CD4-positive, alpha-beta T cell treated with Interleukin-10 for 1 hour (primary cell): ENCODE measurements at regions not wholly inside any gene's neighbourhood (a gene's known extent, or its start where the extent isn't known, plus 50 kb on each side); places are given as distances from the start of the nearest gene placed in this dataset.

Experiments
- DNase-seq: peaks from one replicate; pipeline ENCODE4 v3.0.0-alpha.2; 2020

DNA sequence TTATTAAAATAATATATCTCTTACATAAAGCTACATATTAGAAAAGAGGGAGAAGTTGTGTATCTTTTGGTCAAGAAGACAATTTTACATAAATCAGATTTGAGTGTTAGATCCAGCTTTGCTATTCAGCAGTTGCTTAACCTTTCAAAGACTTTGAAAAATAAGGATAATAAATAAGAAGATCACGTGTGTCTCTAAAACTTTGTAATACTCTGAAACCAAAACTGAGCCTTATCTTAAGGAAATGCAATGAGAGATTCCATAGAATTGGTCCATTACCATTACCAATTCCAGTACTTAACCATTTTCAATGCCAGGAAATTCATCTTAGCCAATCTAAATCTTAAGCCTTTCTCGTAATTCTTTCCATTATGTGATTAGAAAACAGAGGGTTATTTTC, 89.2 kb upstream of the COL5A2 start:
- no peak for DNase-seq

DNA sequence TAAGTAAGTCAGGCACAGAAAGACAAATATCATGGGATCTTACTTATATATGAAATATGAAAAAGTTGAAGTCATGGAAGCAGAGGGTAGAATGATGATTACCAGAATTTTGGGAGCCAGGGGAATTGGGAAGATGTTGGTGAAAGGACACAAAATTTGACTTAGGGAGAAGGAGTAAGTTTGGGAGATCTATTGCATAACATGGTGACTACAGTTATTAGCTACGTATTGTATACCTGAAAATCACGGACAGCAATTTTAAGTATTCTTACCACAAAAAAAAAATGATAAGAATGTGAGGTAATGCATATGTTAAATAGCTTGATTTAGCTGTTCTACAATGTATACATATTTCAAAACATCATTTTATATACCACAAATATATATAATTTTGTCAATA, 94.2 kb upstream of the COL5A2 start:
- DNase-seq, result no peak

DNA sequence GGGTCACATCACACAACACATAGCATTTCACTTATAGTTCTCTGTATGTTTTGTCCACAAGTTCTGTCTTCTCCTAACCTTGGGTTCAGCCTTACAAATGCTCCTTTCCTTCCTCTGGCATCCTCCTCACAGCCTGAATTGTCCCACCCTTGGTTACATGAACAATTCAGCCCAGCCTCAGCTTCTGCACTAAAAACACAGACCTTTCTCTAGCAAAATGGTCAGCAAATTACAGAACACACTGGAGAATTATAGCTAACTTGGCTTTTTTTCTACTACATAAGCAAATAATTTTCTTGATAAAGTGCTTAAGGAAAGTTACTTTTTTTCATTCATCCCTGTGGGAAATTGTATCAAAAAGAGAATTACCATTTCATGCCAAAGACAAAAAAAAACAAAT, 94.8 kb upstream of the COL5A2 start:
- no peak for DNase-seq

DNA sequence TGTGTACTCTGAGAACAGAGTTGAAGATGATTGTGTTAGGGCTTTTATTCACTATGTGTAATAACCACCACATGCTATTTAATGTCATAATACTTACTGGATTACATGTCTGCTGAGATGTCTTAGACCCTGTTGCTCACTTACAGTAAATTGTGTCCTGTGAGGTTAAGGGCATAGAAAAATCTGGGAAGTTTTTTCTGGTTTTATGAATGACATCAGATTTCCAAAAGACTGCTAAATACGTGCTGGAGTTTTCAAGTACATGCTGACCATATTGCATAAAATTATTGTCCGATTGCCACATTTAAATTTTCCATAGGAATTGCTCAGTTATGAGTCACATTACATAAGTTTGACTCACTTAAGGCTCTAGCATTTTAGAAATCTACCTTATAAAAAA, 96.7 kb upstream of the COL5A2 start:
- no peak for DNase-seq

DNA sequence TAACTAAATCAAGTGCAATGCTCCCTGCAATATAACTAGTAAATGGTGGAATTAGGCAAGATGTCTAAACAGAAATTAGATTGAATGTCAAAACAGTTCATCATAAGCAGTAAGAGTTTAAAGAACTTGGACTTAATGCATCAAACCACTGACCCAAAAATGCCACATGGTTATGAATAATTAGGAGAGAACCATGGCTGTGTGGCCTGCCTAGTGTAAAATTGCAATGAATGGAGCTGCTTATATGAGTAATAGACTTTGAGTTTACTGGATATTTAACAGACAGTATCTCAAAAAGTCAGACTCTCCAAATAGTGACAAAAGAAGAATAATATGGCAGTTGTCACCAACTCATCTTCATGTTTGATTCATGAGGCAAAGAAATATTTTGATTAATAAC, 101.6 kb upstream of the COL5A2 start:
- DNase-seq, result no peak

DNA sequence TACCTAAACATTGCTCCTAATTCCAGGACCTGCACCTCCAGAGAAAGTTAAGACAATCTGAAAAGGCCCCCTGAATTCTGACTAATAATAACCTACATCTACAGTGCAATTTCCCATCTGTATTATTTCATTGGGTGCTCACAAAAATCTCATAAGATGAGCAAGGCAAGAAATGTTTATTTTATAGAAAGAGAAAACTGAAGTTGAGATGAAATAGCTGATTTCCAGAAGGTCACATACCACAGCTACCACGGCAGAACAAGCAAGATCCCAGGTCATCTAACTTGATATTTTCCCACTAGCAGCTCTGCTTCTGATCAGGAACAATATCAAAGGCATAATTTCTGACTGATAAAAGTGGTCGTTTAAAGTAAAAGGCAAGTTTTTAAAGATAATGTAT, 105.8 kb upstream of the COL5A2 start:
- DNase-seq, result no peak

DNA sequence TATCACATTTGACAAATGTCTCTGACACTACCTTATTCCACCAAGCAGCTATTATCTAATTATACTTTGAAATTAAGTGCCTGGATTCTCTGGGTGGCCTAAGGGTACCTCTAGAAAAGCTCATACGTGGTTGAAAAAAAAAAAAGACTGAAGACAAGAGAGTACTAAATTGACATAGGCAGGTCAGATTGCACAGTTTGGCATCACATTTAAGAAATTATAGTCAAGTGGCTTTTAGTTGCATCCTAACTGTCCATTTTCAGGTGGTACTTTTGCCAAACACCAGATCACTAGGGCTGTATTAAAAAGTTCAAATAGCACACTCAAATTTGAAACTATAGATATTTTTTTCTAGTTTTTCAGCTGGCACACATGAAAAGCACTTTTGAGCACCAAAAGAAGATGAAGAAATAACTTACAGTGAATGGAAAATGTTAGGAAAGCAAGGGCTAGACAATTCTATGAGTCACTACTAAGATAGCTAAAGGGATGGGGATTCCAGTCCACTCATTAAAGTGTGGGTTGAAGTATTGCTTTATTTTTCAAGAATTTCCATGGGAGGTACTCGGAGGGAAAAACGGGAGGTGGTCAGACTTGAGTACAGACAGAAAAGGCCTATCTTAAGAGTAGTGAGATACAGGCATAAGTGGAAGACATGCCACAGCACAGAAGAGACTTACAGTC, 106.5 kb upstream of the COL5A2 start:
- no peak for DNase-seq

DNA sequence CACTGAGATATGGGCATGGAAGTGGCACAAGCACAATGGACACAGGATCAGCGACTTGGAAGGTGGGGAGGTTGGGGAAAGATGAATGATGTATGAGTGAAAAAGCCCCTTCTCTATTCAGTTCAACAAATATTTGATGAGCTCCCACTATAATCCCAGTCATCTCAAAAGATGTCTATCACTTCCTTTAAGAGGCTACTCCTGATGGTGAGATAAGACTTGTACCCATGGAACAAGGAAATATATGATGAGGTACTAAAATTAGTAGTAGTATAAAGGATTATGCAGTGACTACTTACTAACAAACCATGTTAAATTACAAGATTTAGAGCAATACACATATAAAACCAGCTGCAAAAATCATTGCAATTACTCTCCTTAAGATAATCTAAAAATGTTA, 107.8 kb upstream of the COL5A2 start:
- no peak for DNase-seq

DNA sequence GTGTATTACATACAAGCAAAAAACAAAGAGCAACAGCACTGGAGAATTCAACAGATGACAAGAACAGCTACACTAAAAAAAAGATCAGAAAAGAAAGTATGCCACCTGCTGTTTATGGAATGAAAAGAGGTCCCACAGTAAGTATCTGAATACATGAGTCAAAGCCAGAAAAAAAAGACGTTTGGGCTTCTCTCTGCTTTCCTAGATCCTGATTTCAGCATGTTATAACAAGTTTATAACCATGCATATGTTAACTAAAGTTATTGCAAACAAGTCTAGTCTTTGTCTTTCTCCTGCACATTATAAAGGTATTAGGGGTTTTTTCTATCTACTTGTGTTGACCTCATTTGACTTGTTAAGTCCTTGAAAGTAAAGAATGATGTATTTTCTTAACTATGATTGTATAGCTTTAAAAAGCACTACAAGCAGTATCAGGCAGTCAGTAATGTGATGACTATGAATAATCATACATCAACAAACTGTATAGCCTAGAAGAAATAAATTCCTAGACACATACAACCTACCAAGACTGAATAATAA, 108.5 kb upstream of the COL5A2 start:
- DNase-seq, result peak; percentile 34

DNA sequence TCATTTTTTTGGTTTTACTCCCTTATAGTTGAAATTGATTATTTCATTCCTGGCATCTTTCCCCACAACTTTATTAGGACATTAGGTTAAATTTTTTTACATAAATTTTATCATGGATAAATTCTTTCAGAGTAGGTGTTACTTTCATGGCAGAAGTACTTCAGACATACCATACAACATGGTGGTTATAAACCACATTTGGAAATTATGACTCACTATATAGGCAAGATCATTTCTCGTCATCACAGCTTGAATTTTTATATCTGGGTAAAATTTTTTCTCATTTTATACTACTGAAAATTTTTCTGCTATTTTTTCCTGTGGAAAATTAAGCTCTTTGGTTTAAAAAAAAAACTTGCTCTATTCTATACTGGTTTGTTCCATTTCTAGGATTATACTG, 111.9 kb upstream of the COL5A2 start:
- no peak for DNase-seq

DNA sequence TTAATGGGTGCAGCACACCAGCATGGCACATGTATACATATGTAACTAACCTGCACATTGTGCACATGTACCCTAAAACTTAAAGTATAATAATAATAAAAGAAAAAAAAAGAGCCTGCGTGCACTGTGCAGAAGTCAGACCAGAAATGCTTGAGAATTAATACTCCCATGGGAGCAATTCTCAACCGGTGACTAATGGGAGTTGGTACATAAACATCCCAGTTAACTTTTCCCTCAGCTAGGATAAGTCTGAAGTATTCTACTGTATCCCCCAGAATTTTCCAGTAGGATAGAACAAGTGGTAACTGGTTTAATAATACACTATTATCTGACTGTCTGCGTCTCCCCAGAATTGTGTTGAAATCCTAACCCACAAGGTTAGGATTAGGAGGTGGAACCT, 113.6 kb upstream of the COL5A2 start:
- no peak for DNase-seq

DNA sequence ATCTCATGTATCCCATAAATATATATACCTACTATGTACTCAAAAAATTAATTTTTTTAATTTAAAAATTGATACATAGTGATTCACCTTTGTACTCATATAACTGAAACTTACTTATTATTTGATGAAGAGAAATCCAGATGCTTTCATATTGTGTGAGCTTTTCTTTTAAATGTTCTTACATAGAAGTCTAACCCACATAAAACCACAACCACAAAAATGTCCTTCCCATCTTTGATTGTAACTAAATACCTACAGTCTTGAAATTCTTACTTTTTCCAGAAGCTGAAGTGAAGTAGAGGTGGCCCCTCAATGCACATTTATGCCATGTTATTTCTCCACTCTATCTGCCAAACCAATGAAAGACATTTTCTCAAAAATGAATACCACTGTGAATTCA, 117.9 kb upstream of the COL5A2 start:
- DNase-seq, result no peak

DNA sequence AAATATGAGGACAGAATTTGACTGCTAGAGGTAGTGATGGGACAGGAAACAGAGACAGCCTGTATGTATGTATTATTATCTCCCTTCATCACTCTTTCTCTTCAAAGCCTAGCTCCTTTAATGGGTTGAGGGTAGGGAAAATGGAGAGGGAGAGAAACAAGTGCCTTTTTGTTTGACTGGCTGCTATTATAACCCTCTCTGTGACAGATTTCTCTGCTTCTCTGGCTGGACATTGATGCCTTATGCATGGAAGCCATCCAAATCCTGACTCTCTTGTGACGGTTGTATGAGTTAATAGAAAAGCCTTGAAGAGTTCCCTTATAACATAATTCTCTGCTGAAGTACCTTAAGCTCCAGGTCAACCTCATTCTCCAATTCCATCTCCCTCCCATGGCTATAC, 118.5 kb upstream of the COL5A2 start:
- no peak for DNase-seq

DNA sequence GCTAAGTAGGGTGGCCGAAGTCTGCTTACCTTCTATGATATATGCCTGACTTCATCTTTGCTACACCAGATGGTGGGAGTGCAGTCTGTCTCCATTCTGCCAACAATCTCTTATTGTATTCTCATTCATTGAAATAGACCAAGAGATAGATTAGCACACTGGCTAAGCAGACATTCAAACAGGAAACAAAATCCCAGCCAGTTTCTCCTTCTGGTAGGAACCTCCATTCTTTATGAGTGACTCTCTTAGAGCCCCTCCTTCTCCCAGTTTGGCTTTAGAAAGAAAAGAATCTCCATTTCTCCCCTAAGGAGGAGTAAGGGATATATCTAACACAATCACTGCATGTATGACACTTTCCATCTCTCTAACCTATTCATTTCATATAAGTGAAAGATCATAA, 118.9 kb upstream of the COL5A2 start:
- DNase-seq, result no peak

DNA sequence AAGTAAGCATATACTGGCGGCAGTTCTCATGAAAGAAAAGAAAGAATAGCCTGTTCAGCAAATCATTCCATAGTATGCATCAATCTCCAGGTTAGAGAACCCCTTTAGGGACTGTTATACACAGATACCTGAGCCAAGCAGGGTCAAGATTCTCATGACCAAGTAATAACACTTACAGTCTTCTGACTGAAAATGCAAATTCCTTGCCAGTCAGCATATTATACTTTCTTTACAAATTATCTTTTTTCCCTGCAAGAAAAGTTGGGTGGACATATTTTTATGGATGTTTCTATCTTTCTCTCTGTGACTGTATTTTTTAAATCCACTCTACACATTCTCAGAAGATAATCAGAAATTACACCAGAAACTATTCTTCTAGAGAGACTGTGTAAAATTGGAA, 120.4 kb upstream of the COL5A2 start:
- DNase-seq, result no peak

DNA sequence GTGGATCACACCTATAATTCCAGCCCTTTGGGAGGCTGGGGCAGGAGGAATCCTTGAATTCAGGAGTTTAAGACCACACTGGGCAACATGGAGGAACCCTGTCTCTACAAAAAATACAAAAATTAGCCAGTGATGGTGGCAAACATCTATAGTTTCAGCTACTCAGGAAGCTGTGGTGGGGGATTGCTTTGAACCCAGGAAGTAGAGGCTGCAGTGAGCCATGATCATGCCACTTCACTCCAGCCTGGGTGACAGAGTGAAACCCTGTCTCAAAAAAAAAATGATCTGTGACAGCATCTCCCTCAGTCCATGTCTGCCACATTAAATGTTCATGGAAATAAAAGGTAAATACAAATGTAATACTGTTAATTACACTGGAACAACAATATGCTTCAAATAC, 121.4 kb upstream of the COL5A2 start:
- DNase-seq, result peak; percentile 56

DNA sequence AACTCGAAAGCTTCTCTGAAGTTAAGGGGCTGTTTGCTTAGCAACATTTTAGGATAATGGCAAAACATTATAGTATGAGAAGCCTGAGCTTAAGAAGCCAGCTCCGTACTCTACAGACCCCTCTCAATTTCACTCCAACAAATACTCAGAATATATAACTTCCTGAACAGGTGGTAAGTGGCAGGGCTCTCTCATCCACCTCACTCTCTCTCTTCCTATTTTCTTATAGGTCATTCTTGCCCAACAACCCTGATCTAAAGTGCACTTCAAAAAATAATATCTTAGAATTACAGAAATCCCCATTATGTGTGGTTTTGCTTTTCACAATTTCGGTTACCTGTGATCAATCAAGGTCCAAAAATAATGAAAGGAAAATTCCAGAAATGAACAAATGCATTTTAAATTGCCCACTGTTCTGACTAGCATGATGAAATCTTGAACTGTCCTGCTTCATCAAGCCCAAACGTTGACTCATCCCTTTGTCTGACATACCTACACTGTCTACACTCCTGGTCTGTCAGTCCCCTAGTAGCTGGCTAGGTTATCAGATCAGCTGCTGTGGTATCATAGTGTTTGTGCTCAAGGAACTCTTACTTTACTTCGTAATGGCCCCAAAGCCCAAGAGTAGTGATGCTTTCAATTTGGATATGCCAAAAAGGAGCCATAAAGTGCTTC, 122.8 kb upstream of the COL5A2 start:
- no peak for DNase-seq

DNA sequence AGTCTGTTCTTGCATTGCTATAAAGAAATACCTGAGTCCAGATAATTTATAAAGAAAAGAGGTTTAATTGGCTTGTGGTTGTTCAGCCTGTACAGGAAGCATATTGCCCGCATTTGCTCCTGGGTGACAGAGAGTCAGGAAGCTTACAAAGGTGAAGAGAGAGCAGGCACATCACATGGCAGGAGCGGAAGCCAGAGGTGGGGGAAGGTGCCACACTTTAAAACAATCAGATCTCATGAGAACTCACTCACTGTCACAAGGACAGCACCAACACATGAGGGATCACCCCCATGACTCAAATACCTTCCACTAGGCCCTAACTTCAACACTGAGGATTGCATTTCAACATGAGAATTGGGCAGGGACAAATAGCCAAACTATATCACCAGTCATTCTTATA, 124.8 kb upstream of the COL5A2 start:
- peak; percentile 57 for DNase-seq

DNA sequence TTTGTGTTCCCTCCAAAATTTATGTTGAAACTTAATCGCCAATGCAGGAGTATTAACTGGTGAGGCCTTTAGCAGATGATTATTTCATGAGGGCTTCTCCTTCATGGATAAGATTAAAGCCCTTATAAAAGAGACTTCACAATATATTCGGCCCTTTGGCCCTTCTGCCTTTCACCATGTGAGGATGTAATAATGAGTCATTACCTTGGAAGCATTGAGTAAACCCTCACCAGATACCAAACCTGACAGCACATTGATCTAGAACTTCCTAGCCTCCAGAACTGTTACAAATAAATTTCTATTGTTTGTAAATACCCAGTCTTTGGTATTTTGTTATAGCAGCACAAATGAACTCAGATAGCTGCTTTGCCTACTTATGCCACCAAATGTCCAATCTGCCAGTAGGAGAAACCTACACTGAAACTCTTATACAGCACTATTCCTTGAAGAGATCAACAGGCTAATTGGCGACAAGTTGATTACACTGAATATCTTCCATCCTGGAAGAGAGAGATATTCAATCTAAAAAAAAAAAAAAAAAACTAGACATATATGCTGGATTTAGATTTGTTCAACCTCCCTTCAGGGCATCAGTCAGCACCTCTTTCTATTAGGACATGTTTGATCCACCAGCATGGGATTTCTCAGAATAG, 125.9 kb upstream of the COL5A2 start:
- no peak for DNase-seq

DNA sequence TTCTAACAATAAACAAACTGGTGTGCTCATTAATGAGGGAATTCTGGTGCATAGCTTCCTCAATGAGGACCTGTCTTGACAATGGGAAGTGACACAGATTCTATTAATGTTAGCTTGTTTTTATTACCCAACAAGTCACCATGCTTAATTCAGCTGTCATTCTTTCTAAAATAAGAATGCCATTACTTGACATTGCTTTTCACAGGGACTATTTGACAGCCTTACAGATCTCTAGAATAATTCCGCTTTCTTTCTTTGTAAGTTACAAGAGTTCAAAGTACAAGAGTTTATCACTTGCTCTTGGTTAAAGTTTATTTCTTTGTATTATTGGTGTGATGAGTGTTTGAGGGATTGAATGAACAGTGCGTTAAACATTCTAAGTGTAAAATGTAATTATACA, 127.0 kb upstream of the COL5A2 start:
- no peak for DNase-seq

DNA sequence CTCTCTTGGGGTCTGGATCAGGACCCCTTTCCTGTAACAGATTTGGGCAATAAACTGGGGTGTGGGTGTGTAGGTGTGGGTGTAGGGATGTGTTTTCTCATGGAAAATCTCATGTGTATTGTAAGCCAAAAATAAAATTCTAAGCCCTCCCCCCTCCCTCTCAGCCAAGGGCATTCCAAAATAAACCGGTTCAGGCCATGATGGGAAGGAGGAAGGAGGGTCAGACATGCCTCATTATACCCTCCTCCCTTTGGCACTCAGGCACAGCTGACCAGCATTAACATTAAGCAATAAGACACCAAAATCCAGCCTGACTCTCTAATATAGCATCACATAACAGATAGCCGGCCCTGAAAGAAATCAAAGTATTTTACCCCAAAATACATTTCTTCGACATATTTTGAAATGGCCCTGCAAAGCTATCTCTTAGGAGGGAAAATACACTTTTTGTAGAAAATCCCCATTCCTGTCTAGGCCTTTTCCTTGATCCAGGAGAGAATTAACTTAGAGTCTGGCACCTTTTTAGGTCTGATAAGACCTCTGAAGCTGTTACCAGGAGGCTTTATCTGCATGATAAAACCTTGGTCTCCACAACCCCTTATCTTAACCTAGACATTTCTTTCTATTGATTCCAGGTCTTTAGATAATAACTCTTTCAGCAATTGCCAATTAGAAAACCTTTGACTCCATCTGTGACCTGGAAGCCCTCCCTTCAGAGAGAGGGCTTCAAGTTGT, 128.7 kb upstream of the COL5A2 start:
- DNase-seq, result no peak

DNA sequence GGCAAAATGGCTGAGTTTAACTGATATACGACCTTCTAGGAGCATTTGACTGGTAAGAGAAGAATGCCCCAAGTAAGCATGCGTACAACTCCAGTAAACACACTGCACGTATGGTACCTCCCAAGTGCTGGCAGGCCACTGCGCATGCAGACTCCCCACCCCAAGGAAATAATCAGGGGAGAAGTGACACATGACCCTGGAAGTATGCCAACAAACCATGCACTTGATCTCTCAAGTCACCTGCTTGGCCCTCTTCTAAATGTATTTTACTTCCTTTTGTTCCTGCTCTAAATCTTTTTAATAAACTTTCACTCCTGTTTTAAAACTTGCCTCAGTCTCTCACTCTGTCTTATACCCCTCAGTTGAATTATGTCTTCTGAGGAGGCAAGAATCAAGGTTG, 129.8 kb upstream of the COL5A2 start:
- no peak for DNase-seq

DNA sequence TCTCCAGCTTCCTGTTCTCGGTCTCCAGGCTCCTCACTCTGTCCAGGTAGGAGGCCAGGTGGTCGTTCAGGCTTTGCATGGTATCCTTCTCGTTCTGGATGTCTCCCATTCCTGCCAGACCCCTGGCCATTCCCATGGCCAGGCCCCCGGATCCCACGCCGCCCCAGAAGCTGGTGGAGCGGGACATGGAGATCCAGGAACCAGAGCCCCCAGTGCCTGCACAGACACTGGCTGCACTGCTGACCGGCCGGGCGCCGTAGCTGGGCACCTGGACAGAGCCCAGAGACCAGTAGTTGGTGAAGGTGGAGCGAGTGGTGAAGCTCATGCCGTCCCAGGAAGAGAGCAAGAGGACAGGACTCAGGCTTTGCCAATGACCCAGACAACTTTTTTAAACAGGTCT, 129.1 kb upstream of the WDR75 start:
- no peak for DNase-seq

DNA sequence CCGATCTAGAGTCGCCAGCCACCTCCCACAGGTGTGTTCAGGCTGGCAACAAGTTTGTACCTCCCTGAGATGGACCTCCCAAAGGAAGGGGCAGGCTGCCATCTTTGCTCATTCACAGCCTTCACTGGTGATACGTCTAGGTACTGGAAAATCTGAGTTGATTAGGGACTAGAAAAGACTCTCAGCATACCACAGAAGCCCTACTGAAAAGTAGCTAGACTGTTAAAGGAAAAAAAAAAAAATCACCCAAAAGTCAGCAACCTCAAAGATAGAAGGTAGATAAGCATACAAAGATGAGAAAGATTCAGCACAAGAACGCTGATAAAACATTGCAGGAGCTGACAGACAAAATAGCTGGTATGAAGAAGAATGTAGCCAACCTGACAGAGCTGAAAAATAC, 128.6 kb upstream of the WDR75 start:
- DNase-seq, result no peak
